ENCODE measurements at regions not wholly inside any gene's neighbourhood (a gene's known extent, or its start where the extent isn't known, plus 50 kb on each side); places are given as distances from the start of the nearest gene placed in this dataset.

DNA sequence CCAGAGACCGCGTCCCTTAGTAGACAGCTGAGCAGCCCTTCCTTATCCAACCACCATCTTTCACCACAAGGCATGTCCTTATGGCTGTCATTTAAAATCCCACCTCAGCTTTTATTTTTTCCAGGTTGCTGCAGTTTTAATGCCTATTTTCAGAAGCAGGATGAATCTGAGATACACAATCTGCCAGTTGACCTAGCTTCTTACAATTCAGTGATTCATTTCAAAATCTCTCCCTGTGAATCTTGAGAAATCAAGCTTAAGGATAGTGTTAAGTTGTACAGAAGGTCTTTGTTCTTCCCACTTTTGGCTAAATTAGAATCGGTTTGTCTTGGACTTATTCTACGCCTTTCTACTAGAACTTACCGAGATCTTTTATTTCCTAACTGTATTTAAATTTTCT lies 522.3 kb upstream of the CFAP20DC start:
- Histone ChIP-seq H3K4me1 (peaks cover 6% of the 10 kb centered on the region), H3K27me3 (no peaks in the 10 kb centered on the region), H3K36me3 (no peaks in the 10 kb centered on the region), H3K4me3 (no peak overlapping the region), H3K9me3 (no peaks in the 10 kb centered on the region), H3K27ac (no peak overlapping the region)
- 84% methylated on average over 5 of the region's 5 CpGs for WGBS
- DNase-seq (ENCODE audit: low spot score in 2 of 2), result no peak
- TF ChIP-seq CTCF (IDR thresholded peaks at IDR 0.05) (no peak), POLR2A (IDR thresholded peaks at IDR 0.05) (no peak), POLR2AphosphoS5 (IDR thresholded peaks at IDR 0.05) (no peak), EP300 (IDR thresholded peaks at IDR 0.05) (no peak)

GRCh38 chr3:59570806-59571205 lies 521.0 kb upstream of the CFAP20DC start:
- Histone ChIP-seq H3K36me3 (no peaks in the 10 kb centered on the region), H3K27ac (no peak overlapping the region), H3K4me1 (peaks cover 10% of the 10 kb centered on the region), H3K27me3 (no peaks in the 10 kb centered on the region), H3K9me3 (no peaks in the 10 kb centered on the region), H3K4me3 (no peak overlapping the region)
- DNase-seq (ENCODE audit: low spot score in 2 of 2), result no peak
- WGBS, result 100% methylated on average over 1 of the region's 1 CpG
- TF ChIP-seq CTCF (IDR thresholded peaks at IDR 0.05) (no peak), POLR2AphosphoS5 (IDR thresholded peaks at IDR 0.05) (no peak), POLR2A (IDR thresholded peaks at IDR 0.05) (no peak), EP300 (IDR thresholded peaks at IDR 0.05) (no peak)

GRCh38 chr3:59567661-59568060 lies 517.8 kb upstream of the CFAP20DC start:
- H3K9me3 ChIP-seq, result no peaks in the 10 kb centered on the region
- peaks cover 6% of the 10 kb centered on the region for H3K4me1 ChIP-seq
- H3K27ac ChIP-seq, result no peak overlapping the region
- no peak overlapping the region for H3K4me3 ChIP-seq
- no peaks in the 10 kb centered on the region for H3K27me3 ChIP-seq
- DNase-seq (ENCODE audit: low spot score in 2 of 2), result no peak
- no peak for TF ChIP-seq POLR2A (IDR thresholded peaks at IDR 0.05)
- no peak for TF ChIP-seq POLR2AphosphoS5 (IDR thresholded peaks at IDR 0.05)
- TF ChIP-seq CTCF (IDR thresholded peaks at IDR 0.05), result no peak
- no peak for TF ChIP-seq EP300 (IDR thresholded peaks at IDR 0.05)
- no peaks in the 10 kb centered on the region for H3K36me3 ChIP-seq
- WGBS, result 82% methylated on average over 2 of the region's 2 CpGs

DNA sequence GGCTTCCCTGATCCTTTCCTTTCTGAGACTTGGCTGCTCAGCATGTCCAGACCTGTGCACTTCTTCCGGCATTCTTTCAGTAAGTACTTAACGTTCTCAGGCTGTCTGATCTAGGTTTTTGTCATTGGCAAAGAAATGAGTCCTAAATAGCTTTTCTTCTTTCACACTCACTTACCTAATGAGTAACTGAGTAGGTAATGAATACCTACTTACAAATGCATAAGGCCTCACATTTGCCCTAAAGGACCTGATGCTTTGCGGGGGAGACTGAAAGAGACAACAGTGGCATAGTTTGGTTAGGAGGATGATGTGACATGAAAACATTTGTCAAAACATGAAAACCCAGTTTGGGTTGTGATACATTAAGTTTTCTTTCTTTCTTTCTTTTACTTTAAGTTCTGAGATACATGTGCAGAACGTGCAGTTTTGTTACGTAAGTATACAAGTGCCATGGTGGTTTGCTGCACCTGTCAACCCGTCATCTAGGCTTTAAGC lies 516.7 kb upstream of the CFAP20DC start:
- Histone ChIP-seq H3K27ac (no peak overlapping the region), H3K9me3 (no peaks in the 10 kb centered on the region), H3K27me3 (no peaks in the 10 kb centered on the region), H3K4me1 (peaks cover 6% of the 10 kb centered on the region), H3K4me3 (no peak overlapping the region), H3K36me3 (no peaks in the 10 kb centered on the region)
- TF ChIP-seq CTCF (IDR thresholded peaks at IDR 0.05), result no peak
- no peak for TF ChIP-seq EP300 (IDR thresholded peaks at IDR 0.05)
- TF ChIP-seq POLR2A (IDR thresholded peaks at IDR 0.05), result no peak
- TF ChIP-seq POLR2AphosphoS5 (IDR thresholded peaks at IDR 0.05), result no peak
- DNase-seq (ENCODE audit: low spot score in 2 of 2), result no peak
- WGBS, result 62% methylated on average over 6 of the region's 6 CpGs

DNA sequence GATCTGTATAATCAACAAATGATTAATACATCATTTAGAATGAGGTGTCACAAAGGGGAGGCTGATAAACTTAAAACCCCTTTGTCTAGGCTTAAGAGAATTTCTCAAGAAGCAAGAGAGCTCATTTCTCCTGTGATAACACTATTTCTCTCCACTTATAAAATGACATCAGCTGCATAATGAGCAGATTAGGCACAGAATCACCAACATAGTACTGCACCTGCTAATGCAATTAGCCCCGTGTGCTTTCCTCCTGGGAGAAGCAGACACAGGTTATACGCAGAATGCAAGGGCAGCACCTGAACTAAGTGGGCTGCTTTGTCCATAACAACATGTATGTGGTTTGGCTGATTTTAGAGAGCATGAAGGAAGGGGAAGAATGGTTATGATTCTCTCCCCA lies 515.3 kb upstream of the CFAP20DC start:
- Histone ChIP-seq H3K4me1 (peaks cover 6% of the 10 kb centered on the region), H3K4me3 (no peak overlapping the region), H3K27me3 (no peaks in the 10 kb centered on the region), H3K27ac (no peak overlapping the region), H3K36me3 (no peaks in the 10 kb centered on the region), H3K9me3 (no peaks in the 10 kb centered on the region)
- WGBS, result 89% methylated on average over 2 of the region's 2 CpGs
- DNase-seq (ENCODE audit: low spot score in 2 of 2), result no peak
- TF ChIP-seq CTCF (IDR thresholded peaks at IDR 0.05) (no peak), EP300 (IDR thresholded peaks at IDR 0.05) (no peak), POLR2A (IDR thresholded peaks at IDR 0.05) (no peak), POLR2AphosphoS5 (IDR thresholded peaks at IDR 0.05) (no peak)
